ENCODE measurements at regions not wholly inside any gene's neighbourhood (a gene's known extent, or its start where the extent isn't known, plus 50 kb on each side); places are given as distances from the start of the nearest gene placed in this dataset.

GRCh38 chr21:16159971-16160350 lies 430.2 kb downstream of the USP25 start:
- no peak for DNase-seq
- Histone ChIP-seq H3K9me3 (no peaks in the 10 kb centered on the region), H3K36me3 (no peaks in the 10 kb centered on the region), H3K27me3 (no peaks in the 10 kb centered on the region), H3K27ac (no peak overlapping the region), H3K4me1 (no peaks in the 10 kb centered on the region), H3K4me3 (no peak overlapping the region)
- intact Hi-C loops (cut with DNase I), result no loop called here
- no peak for TF ChIP-seq CTCF (IDR thresholded peaks at IDR 0.05)
- TF ChIP-seq POLR2A (IDR thresholded peaks at IDR 0.05), result no peak
- no peak for ATAC-seq
- WGBS, 4 donors, result 87 to 95% (median 93%) methylated on average over 2 of the region's 2 CpGs

- no peaks in the 10 kb centered on the region for H3K27me3 ChIP-seq
- DNase-seq (no peak), ATAC-seq (no peak)
- WGBS, 4 donors, result 90 to 98% (median 91%) methylated on average over 2 of the region's 2 CpGs
- no peaks in the 10 kb centered on the region for H3K4me1 ChIP-seq
- TF ChIP-seq POLR2A (IDR thresholded peaks at IDR 0.05) (no peak), CTCF (IDR thresholded peaks at IDR 0.05) (no peak)
- H3K36me3 ChIP-seq, result no peaks in the 10 kb centered on the region
- intact Hi-C loops (cut with DNase I), result loop anchor here in 1 of 10 donors (1.0 kb wide), 1 partner anchor 26 kb away; no protein-coding TSS in a partner anchor
- no peak overlapping the region for H3K4me3 ChIP-seq
- no peaks in the 10 kb centered on the region for H3K9me3 ChIP-seq
- no peak overlapping the region for H3K27ac ChIP-seq
These were observed 433.2 kb downstream of the USP25 start for GRCh38 chr21:16162953-16163352.

GRCh38 chr21:16169102-16169511 lies 439.3 kb downstream of the USP25 start:
- Histone ChIP-seq H3K4me1 (no peaks in the 10 kb centered on the region), H3K27ac (no peak overlapping the region), H3K9me3 (no peaks in the 10 kb centered on the region), H3K4me3 (peak overlapping the region in 1 of 12 donors; percentile 5), H3K36me3 (no peaks in the 10 kb centered on the region), H3K27me3 (no peaks in the 10 kb centered on the region)
- DNase-seq, result no peak
- WGBS, 4 donors, result 81 to 92% (median 89%) methylated on average over 4 of the region's 4 CpGs
- TF ChIP-seq CTCF (IDR thresholded peaks at IDR 0.05) (no peak), POLR2A (IDR thresholded peaks at IDR 0.05) (no peak)
- no peak for ATAC-seq
- intact Hi-C loops (cut with DNase I), result no loop called here

GRCh38 chr21:16169779-16170178 lies 440.0 kb downstream of the USP25 start:
- DNase-seq, result no peak
- Histone ChIP-seq H3K4me3 (peak overlapping the region in 1 of 12 donors; percentile 5), H3K27ac (no peak overlapping the region), H3K4me1 (no peaks in the 10 kb centered on the region), H3K36me3 (no peaks in the 10 kb centered on the region), H3K9me3 (no peaks in the 10 kb centered on the region), H3K27me3 (no peaks in the 10 kb centered on the region)
- intact Hi-C loops (cut with DNase I), result no loop called here
- no peak for ATAC-seq
- 93 to 99% (median 95%) methylated on average over 1 of the region's 1 CpG for WGBS, 4 donors
- no peak for TF ChIP-seq CTCF (IDR thresholded peaks at IDR 0.05)
- no peak for TF ChIP-seq POLR2A (IDR thresholded peaks at IDR 0.05)

Measured in heart left ventricle (tissue), 16 donors.